ENCODE measurements at regions not wholly inside any gene's neighbourhood (a gene's known extent, or its start where the extent isn't known, plus 50 kb on each side); places are given as distances from the start of the nearest gene placed in this dataset.

DNA sequence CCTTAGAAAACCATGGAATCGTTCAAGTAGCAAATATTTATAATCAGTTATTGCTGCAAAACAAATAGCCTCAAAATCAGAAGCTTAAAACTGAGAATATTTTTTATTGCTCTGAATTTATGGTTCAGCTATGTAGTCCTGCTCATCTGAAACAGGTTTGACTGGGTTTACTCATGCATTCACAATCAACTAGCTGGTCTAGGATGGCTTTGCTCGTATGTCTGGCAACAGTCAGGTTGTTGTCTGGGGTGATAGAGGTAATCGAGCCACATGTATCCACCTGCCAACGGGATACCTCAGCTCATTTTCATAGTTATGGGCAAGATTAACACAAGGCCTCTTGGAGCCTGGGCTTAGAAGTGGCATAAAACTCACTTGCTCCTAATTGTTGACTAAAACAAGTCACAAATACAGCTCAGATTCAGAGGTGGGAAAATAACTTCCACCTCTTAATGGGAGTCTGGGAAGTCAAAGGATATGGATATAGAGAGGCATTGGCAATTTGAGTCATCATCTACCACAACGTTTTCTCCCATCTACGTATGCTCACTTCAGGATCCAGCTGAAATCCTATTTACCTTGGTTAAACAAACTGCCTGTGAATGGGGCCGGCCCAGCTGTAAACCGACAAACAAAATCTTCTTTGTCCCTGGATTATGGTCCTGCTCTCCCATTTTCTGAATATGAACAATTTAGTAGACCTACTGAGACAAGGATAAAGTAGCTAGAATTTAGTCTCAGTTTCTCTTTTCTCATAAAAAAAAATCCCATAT lies 54.5 kb upstream of the TENT5A start:
- intact Hi-C loops (cut with DNase I; ENCODE audit: low total_unique reads) = no loop called here
- no peak overlapping the region for H3K4me3 ChIP-seq
- H3K27ac ChIP-seq = no peak overlapping the region
- H3K36me3 ChIP-seq = no peaks in the 10 kb centered on the region
- no peaks in the 10 kb centered on the region for H3K4me1 ChIP-seq
- H3K9me3 ChIP-seq = no peaks in the 10 kb centered on the region
- no peak for TF ChIP-seq POLR2A (IDR thresholded peaks at IDR 0.05)
- TF ChIP-seq POLR2AphosphoS5 (IDR thresholded peaks at IDR 0.05) = no peak
- TF ChIP-seq, protein P1, sequence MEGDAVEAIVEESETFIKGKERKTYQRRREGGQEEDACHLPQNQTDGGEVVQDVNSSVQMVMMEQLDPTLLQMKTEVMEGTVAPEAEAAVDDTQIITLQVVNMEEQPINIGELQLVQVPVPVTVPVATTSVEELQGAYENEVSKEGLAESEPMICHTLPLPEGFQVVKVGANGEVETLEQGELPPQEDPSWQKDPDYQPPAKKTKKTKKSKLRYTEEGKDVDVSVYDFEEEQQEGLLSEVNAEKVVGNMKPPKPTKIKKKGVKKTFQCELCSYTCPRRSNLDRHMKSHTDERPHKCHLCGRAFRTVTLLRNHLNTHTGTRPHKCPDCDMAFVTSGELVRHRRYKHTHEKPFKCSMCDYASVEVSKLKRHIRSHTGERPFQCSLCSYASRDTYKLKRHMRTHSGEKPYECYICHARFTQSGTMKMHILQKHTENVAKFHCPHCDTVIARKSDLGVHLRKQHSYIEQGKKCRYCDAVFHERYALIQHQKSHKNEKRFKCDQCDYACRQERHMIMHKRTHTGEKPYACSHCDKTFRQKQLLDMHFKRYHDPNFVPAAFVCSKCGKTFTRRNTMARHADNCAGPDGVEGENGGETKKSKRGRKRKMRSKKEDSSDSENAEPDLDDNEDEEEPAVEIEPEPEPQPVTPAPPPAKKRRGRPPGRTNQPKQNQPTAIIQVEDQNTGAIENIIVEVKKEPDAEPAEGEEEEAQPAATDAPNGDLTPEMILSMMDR (IDR thresholded peaks at IDR 0.05) = no peak
- H3K27me3 ChIP-seq = no peaks in the 10 kb centered on the region
- DNase-seq (ENCODE audit: low spot score in 2 of 2) = no peak

DNA sequence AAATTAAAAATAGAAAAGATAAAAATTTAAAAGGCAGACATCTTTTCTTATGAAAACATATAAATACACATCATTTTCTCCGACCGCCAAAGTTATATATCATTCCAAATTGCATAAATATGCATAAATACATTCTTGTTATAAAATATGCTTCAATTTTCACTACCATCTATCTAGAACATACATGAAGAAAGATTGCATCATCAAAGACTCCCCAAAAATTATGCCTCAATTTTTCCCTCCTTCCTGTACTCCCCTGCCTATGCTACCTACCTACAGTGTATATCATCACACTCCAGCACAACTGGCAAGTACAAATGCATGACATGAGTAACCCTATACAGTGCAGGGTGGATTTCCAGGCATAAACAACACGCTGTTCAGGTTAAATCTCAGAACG lies 49.9 kb upstream of the TENT5A start:
- Histone ChIP-seq H3K4me1 (no peaks in the 10 kb centered on the region), H3K4me3 (no peak overlapping the region), H3K27me3 (no peaks in the 10 kb centered on the region), H3K36me3 (no peaks in the 10 kb centered on the region), H3K27ac (no peak overlapping the region), H3K9me3 (no peaks in the 10 kb centered on the region)
- TF ChIP-seq, protein P1 (IDR thresholded peaks at IDR 0.05) = no peak
- TF ChIP-seq POLR2A (IDR thresholded peaks at IDR 0.05) (no peak), POLR2AphosphoS5 (IDR thresholded peaks at IDR 0.05) (no peak)
- intact Hi-C loops (cut with DNase I; ENCODE audit: low total_unique reads) = no loop called here
- DNase-seq (ENCODE audit: low spot score in 2 of 2) = no peak
